ENCODE measurements at regions not wholly inside any gene's neighbourhood (a gene's known extent, or its start where the extent isn't known, plus 50 kb on each side); places are given as distances from the start of the nearest gene placed in this dataset.

GRCh38 chr9:115966660-115967059 is 186.9 kb upstream of the PAPPA start:
- Histone ChIP-seq H3K4me1 (ENCODE audit: control insufficient read depth in 1 of 2, insufficient read depth in 2 of 2, low read depth in 1 of 2, low read length in 1 of 2) (peaks cover 0 to 19% of the 10 kb centered on the region in 2 experiments; a peak in 3 of 4 replicates), H3K9me3 (no peaks in the 10 kb centered on the region), H3K4me2 (no peak overlapping the region), H2AFZ (ENCODE audit: low read depth) (no peak overlapping the region), H3K36me3 (replicated peaks in 1 of 2; ENCODE audit: control insufficient read depth in 1 of 2, insufficient read depth in 2 of 2, low read length in 1 of 2) (no peaks in the 10 kb centered on the region), H3K27ac (ENCODE audit: low read depth in 2 of 2, low read length in 1 of 2) (no peak overlapping the region), H3K9ac (no peak overlapping the region), H3K27me3 (ENCODE audit: insufficient read depth) (no peaks in the 10 kb centered on the region), H4K20me1 (ENCODE audit: insufficient read depth) (no peaks in the 10 kb centered on the region), H3K4me3 (ENCODE audit: low read depth in 2 of 2, low read length in 1 of 2) (no peak overlapping the region), H3K9me2 (no peaks in the 10 kb centered on the region), H3F3A (replicated peaks; ENCODE audit: insufficient read depth) (peaks cover 4% of the 10 kb centered on the region), H3K79me2 (ENCODE audit: insufficient read depth) (no peaks in the 10 kb centered on the region)
- DNase-seq, result no peak
- CTCF ChIA-PET, result interaction anchor here (0.9 kb wide), 1 partner anchor 34 kb away, joined by 4 read pairs; no protein-coding TSS in a partner anchor
- WGBS (ENCODE audit: low lambda C conversion rate), result 94% methylated on average over 1 of the region's 1 CpG
- POLR2A ChIA-PET, result no interaction called here
- no peak for TF ChIP-seq JUND (IDR thresholded peaks at IDR 0.05)

- no peak for TF ChIP-seq ZBTB33 (IDR thresholded peaks at IDR 0.05; ENCODE audit: borderline replicate concordance, low read depth)
- TF ChIP-seq TAF1 (IDR thresholded peaks at IDR 0.05; ENCODE audit: borderline replicate concordance, low read depth, low read length), result no peak
- no peak for TF ChIP-seq FOSL2 (IDR thresholded peaks at IDR 0.05; ENCODE audit: borderline replicate concordance, low read depth)
- no peak for TF ChIP-seq ELF1 (IDR thresholded peaks at IDR 0.05)
- no peak for TF ChIP-seq RXRA (IDR thresholded peaks at IDR 0.05; ENCODE audit: borderline replicate concordance, low read depth)
- TF ChIP-seq GABPA (IDR thresholded peaks at IDR 0.05; ENCODE audit: low read depth), result no peak
- TF ChIP-seq MEF2A (IDR thresholded peaks at IDR 0.05; ENCODE audit: borderline replicate concordance, low read depth), result no peak
- no peak for TF ChIP-seq TEAD4 (IDR thresholded peaks at IDR 0.05; ENCODE audit: borderline replicate concordance, insufficient read depth)
- TF ChIP-seq RFX5 (IDR thresholded peaks at IDR 0.05; ENCODE audit: low read length), result no peak
- TF ChIP-seq REST (IDR thresholded peaks at IDR 0.05; ENCODE audit: low read depth, low read length), result no peak
- no peak for TF ChIP-seq JUND (IDR thresholded peaks at IDR 0.05)
- no peak for TF ChIP-seq IRF3 (IDR thresholded peaks at IDR 0.05; ENCODE audit: low read depth, low read length)
These were observed 184.5 kb upstream of the PAPPA start for GRCh38 chr9:115969096-115969495.

More at GRCh38 chr9:115969096-115969495, 184.5 kb upstream of the PAPPA start:
- no peaks in the 10 kb centered on the region for H3K9me3 ChIP-seq
- H4K20me1 ChIP-seq (ENCODE audit: insufficient read depth), result no peaks in the 10 kb centered on the region
- CTCF ChIA-PET, result no interaction called here
- H2AFZ ChIP-seq (ENCODE audit: low read depth), result no peak overlapping the region
- no peak overlapping the region for H3K9ac ChIP-seq
- H3K27me3 ChIP-seq (ENCODE audit: insufficient read depth), result no peaks in the 10 kb centered on the region
- H3K36me3 ChIP-seq (replicated peaks in 1 of 2; ENCODE audit: control insufficient read depth in 1 of 2, insufficient read depth in 2 of 2, low read length in 1 of 2), result no peaks in the 10 kb centered on the region
- H3K4me3 ChIP-seq (ENCODE audit: low read depth in 2 of 2, low read length in 1 of 2), result no peak overlapping the region
- DNase-seq, result no peak
- H3K9me2 ChIP-seq, result no peaks in the 10 kb centered on the region
- H3K27ac ChIP-seq (ENCODE audit: low read depth in 2 of 2, low read length in 1 of 2), result no peak overlapping the region
- peaks cover 10% of the 10 kb centered on the region for H3F3A ChIP-seq (replicated peaks; ENCODE audit: insufficient read depth)
- POLR2A ChIA-PET, result no interaction called here
- peaks cover 0 to 27% of the 10 kb centered on the region in 2 experiments; a peak in 3 of 4 replicates for H3K4me1 ChIP-seq (ENCODE audit: control insufficient read depth in 1 of 2, insufficient read depth in 2 of 2, low read depth in 1 of 2, low read length in 1 of 2)
- H3K4me2 ChIP-seq, result no peak overlapping the region
- no peaks in the 10 kb centered on the region for H3K79me2 ChIP-seq (ENCODE audit: insufficient read depth)
- 92% methylated on average over 2 of the region's 2 CpGs for WGBS (ENCODE audit: low lambda C conversion rate)

Data from SK-N-SH (cell line).